Mucosa of stomach (tissue), 1 donor: ENCODE measurements at regions not wholly inside any gene's neighbourhood (a gene's known extent, or its start where the extent isn't known, plus 50 kb on each side); places are given as distances from the start of the nearest gene placed in this dataset.

Source experiments
- H3K27me3 ChIP-seq: one replicate; pipeline ENCODE4 v1.7.0; 2013; ENCODE audit warnings: mild to moderate bottlenecking, low read length; ENCODE audit not compliant: control insufficient read depth, insufficient read depth
- H3K36me3 ChIP-seq: one replicate; pipeline ENCODE4 v1.7.0; 2013; ENCODE audit warnings: low read length; ENCODE audit not compliant: control insufficient read depth, insufficient read depth
- H3K4me1 ChIP-seq: one replicate; pipeline ENCODE4 v1.7.0; 2013; ENCODE audit warnings: mild to moderate bottlenecking, low read length; ENCODE audit not compliant: control insufficient read depth, insufficient read depth
- H3K4me3 ChIP-seq: one replicate; pipeline ENCODE4 v1.7.0; 2013; ENCODE audit warnings: low read length
- H3K9ac ChIP-seq: one replicate; pipeline ENCODE4 v1.7.0; 2013; ENCODE audit warnings: mild to moderate bottlenecking, low read length, moderate library complexity
- H3K9me3 ChIP-seq: one replicate; pipeline ENCODE4 v1.7.0; 2013; ENCODE audit warnings: mild to moderate bottlenecking, low read length, moderate library complexity; ENCODE audit not compliant: control insufficient read depth
- donor health status: Pancreatic carcinoma.

DNA sequence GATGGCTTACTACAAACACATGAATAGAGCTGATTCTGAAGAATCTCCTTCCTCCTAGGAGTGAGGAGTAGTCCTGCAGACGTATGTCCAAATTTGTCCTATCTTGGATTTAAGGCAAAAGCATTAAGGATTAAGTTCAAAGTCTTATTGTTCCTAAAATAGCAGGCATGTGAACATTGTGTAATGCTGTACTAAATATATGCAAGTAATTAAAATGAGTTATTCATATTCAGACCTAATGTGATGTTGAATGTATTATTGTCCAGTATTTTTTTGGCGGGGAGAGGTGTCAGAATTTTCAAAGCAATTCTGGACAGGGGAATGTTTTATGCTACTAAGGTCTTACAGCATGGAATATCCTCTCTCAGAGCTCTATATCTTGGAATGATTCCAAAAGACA, 60.7 kb upstream of the STK38L start:
- Histone ChIP-seq H3K36me3 (no peaks in the 10 kb centered on the region), H3K4me3 (no peak overlapping the region), H3K9ac (no peak overlapping the region)

DNA sequence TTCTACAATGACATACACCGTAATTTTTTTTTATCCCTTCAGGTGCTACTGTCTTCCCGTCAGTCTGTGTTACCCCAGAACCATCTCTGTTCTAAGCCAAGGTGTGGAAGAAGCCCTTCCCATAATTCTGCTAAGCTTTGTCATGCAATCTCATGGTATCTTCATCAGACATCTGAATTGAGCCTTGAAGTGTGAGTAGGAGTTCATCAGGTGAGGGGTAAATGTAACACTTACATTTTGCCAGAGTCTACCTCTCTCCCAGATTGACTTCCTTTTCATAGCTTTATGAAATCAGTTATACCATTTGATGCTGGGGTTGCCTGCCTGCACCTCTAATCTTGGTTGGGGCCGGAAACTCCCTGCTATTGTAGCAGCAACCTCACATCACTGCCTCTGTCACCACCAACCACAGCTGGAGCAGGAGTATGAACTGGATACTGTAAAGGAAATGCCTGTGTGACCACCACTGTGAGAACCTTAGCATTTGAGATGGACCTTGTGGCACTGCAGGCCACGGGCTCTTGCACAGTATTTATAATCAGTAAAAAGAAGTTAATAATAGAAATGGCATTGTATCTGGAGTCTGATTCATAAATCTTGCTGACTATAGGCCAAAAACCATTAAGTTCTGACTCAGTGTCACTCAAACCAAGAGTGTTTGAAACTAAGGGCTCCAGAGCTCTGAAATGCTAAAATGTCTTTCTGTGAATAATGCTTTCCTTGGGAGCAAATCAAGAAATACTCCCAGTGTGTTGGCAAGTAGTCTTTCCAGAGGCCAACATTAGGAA, 58.7 kb upstream of the STK38L start:
- no peak overlapping the region for H3K9ac ChIP-seq
- no peaks in the 10 kb centered on the region for H3K9me3 ChIP-seq
- H3K36me3 ChIP-seq: no peaks in the 10 kb centered on the region
- peaks cover 22% of the 10 kb centered on the region for H3K4me1 ChIP-seq
- H3K27me3 ChIP-seq: no peaks in the 10 kb centered on the region
- no peak overlapping the region for H3K4me3 ChIP-seq

More for the DNA sequence above, 60.7 kb upstream of the STK38L start:
- Histone ChIP-seq H3K27me3 (no peaks in the 10 kb centered on the region), H3K9me3 (no peaks in the 10 kb centered on the region), H3K4me1 (peaks cover 31% of the 10 kb centered on the region)

DNA sequence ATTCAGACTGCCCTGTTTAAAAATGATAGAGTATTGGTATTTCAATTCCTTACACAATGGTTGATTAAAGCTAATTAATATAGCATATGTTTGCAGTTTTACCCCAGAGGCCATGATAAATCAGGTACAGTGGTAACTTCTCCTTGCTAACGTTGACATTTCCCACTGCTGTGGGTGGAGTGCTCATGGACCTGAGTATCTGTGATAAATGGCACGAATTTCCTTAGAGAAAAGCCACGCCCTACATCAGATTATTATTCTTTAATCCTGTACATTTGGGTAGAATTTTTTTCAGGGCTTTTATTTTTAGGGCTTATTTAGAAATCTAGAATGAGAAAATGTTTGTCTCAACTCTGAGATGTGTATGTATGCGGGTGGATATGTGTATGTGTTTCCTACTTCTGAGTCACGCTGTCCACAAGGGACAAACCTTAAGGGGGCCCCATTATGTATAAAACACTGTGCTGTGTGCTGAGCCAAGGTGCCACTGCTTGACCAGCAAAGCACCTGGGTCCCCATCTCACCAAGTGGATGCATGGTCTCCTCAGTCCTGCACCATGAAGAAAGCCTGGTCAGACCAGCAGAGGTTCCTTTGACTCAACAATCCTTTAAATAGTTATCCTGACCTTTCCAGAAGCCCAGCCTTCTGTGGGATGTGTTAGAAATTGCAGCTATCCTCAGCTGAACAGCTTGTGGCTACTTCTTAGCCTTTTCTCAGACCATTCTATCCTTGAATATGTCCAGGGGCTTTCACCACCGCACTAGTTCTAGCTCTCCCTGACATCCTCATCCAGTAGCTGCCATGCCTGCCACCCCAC, 57.9 kb upstream of the STK38L start:
- no peak overlapping the region for H3K4me3 ChIP-seq
- H3K4me1 ChIP-seq: peaks cover 30% of the 10 kb centered on the region
- no peak overlapping the region for H3K9ac ChIP-seq
- H3K9me3 ChIP-seq: no peaks in the 10 kb centered on the region
- no peaks in the 10 kb centered on the region for H3K36me3 ChIP-seq
- H3K27me3 ChIP-seq: no peaks in the 10 kb centered on the region

DNA sequence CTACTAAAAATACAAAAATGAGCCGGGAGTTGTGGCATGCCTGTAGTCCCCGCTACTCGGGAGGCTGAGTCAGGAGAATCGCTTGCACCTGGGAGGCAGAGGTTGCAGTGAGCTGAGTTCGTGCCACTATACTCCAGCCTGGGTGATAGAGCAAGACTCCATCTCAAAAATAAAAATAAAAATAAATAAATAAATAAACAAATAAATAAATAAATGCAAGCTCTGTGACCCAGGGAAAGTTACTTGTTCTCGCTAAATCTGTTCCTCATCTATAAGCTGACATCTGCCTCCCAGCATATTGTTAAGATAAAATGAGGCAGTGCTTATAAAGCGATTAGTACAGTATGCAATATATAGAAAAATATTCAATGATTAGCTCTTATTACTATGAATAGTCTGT, 56.4 kb upstream of the STK38L start:
- Histone ChIP-seq H3K4me3 (no peak overlapping the region), H3K9ac (no peak overlapping the region), H3K27me3 (no peaks in the 10 kb centered on the region), H3K4me1 (peaks cover 45% of the 10 kb centered on the region), H3K36me3 (no peaks in the 10 kb centered on the region), H3K9me3 (no peaks in the 10 kb centered on the region)

DNA sequence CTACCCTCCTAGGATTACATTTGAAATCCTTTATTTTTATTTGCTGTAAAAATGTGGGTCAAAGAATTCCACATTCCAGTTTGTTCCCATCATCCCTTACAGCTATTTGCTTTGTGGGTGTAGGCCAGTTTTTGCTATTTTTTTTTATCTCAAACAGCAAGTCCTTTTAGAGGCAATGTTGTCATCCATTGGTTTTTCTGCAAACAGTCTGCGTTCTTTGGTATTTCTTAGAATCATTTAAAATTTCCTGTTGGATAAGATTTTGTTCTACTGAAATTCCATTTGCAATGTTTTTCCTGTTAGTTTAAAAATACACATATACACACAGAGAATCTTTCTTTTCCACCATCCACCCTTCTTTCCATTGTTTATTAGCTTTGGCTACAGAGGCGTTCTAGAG, 53.3 kb upstream of the STK38L start:
- Histone ChIP-seq H3K9me3 (no peaks in the 10 kb centered on the region), H3K27me3 (no peaks in the 10 kb centered on the region), H3K36me3 (no peaks in the 10 kb centered on the region), H3K4me3 (no peak overlapping the region), H3K9ac (no peak overlapping the region), H3K4me1 (peaks cover 56% of the 10 kb centered on the region)

DNA sequence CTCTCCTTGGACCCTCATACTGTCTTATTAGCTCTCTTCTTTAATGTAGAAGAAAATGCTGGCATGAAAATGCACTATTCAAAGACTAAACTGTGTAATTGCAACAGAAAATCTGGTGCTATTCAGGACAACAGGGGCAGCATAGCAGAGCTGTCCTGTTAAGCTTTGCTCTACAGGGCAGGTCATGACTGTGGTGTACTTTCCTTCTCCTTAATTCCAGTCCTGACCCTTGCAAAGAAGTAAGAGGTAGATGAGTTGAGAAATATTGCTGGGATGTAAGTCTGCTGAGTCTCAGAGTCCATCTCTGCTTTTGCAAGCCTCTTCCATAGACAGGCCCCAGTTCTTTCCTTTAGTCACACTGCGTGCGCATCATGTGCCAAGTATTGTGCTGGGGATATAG, 52.6 kb upstream of the STK38L start:
- Histone ChIP-seq H3K9me3 (no peaks in the 10 kb centered on the region), H3K36me3 (no peaks in the 10 kb centered on the region), H3K27me3 (no peaks in the 10 kb centered on the region), H3K9ac (no peak overlapping the region), H3K4me3 (no peak overlapping the region), H3K4me1 (peaks cover 49% of the 10 kb centered on the region)

DNA sequence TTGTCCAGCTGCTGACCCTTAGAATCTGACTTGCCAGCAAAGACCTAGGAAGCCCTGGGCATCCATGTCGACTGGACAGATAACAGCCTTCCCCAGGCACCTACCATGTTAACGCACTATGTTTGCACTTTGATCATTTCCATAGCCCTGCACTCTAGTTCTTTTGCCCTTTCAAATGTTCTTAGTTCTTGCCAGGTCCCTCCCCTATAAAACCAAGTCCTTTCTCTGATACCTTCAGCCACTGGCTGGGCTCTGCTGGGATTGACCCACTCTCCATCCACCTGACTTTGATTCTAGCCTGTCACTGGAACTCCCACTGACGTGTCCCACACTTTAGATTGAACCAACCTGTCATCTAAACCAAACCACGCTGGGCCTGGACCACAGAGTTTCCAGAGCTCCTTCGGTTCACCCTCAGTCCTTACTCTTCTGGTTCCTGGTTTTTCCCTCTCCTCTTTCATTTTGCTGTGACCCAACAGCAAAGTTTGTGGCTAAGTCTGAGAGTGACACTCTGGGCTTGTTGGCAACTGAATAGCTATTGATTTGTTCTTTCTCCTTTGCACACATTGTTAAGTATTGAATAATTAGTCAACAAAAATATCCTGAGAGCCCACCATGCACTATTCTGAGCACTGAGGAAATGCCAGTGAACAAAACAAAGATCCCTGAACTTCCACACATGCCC, 51.8 kb upstream of the STK38L start:
- peaks cover 47% of the 10 kb centered on the region for H3K4me1 ChIP-seq
- no peaks in the 10 kb centered on the region for H3K27me3 ChIP-seq
- H3K4me3 ChIP-seq: no peak overlapping the region
- no peaks in the 10 kb centered on the region for H3K36me3 ChIP-seq
- H3K9me3 ChIP-seq: no peaks in the 10 kb centered on the region
- H3K9ac ChIP-seq: no peak overlapping the region

DNA sequence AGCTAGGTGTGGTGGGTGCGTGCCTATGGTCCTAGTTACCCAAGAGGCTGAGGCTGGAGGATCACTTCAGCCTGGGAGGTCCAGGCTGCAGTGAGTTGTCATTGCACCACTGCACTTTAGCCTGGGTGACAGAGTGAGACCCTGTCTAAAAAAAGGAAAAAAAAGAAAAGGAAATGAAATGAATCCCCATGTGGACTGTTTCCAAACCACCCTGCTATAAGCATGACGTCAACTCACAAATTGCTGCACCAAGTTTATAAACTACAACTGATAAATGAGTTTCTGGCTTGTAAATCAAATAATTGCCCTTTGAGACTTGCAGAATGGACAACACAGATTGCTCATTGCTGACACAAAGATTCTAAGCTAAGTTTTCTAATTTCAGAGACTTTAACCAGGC, 51.0 kb upstream of the STK38L start:
- Histone ChIP-seq H3K27me3 (no peaks in the 10 kb centered on the region), H3K9me3 (no peaks in the 10 kb centered on the region), H3K4me3 (no peak overlapping the region), H3K9ac (no peak overlapping the region), H3K36me3 (no peaks in the 10 kb centered on the region), H3K4me1 (peaks cover 47% of the 10 kb centered on the region)

DNA sequence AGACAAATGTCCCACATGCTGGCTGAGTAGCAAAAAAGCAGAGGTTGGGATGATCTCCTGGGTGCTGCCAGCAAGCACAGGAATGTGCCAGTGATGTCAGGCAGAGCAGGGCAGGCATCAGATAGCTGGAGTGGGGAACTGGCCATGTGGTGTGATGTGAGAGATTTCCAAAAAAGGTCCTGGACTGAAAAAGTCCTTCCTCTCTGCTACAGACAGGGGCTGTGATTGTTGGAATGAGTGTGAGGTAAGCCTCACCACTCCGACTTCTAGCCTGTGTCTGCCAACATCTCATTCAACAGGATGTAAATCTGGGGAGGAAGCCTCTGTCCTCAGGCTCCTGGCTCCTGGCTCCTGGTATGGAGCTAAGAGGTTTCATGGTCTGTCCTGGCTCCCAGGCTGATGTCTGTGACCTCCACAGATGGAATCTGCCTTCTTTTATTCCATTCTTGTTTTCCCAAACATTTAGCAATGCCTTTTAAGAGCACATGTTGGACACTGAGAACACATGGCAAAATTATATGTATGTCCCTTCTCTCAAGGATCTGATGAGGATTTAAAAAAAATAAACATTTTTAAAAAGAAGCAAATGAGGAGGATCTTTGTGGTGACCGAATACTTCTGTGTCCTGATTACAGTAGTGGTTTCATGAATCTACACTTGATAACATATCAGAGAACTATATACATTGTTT, 50.1 kb upstream of the STK38L start:
- H3K9me3 ChIP-seq: no peaks in the 10 kb centered on the region
- peak overlapping the region; percentile 10 for H3K9ac ChIP-seq
- no peaks in the 10 kb centered on the region for H3K36me3 ChIP-seq
- H3K4me1 ChIP-seq: peaks cover 47% of the 10 kb centered on the region
- no peaks in the 10 kb centered on the region for H3K27me3 ChIP-seq
- H3K4me3 ChIP-seq: no peak overlapping the region
